Loucy (cell line): ENCODE measurements at regions not wholly inside any gene's neighbourhood (a gene's known extent, or its start where the extent isn't known, plus 50 kb on each side); places are given as distances from the start of the nearest gene placed in this dataset.
"Not testable (repeated sequence)": the region's sequence is repeated elsewhere in the genome, so short reads cannot be mapped to it uniquely, and the experiment has no call there.

ENCODE experiments used
- H2AFZ ChIP-seq: fragments of 200-600 bp; sonication (generic); 2 replicates; pipeline ENCODE4 v1.6.0; 2016; ENCODE audit warnings: antibody characterized with exemption, mild to moderate bottlenecking, low read length, moderate library complexity
- H3F3A ChIP-seq: fragments of 200-600 bp; 2 replicates; pipeline ENCODE4 v1.6.0; 2016; ENCODE audit warnings: antibody characterized with exemption, low read depth, mild to moderate bottlenecking
- H3K27me3 ChIP-seq: fragments of 200-600 bp; sonication (generic); 2 replicates; pipeline ENCODE4 v1.6.1; 2014; ENCODE audit warnings: low read length, mild to moderate bottlenecking; ENCODE audit not compliant: insufficient read depth, poor library complexity, severe bottlenecking
- H3K36me3 ChIP-seq: fragments of 200-600 bp; sonication (generic); 2 replicates; pipeline ENCODE4 v1.6.1; 2016; ENCODE audit warnings: low read length; ENCODE audit not compliant: insufficient read depth
- H3K4me1 ChIP-seq: fragments of 200-600 bp; sonication (generic); 2 replicates; pipeline ENCODE4 v1.5.1; 2014; ENCODE audit warnings: low read length, mild to moderate bottlenecking; ENCODE audit not compliant: insufficient read depth, poor library complexity, severe bottlenecking
- H3K4me2 ChIP-seq: fragments of 200-600 bp; sonication (generic); 2 replicates; pipeline ENCODE4 v1.6.0; 2014; ENCODE audit warnings: antibody characterized with exemption, low read length, low read depth, mild to moderate bottlenecking; ENCODE audit not compliant: poor library complexity, severe bottlenecking
- H3K4me3 ChIP-seq: fragments of 200-600 bp; sonication (generic); 2 replicates; pipeline ENCODE4 v1.5.1; 2014; ENCODE audit warnings: low read length, mild to moderate bottlenecking, mixed read lengths; ENCODE audit not compliant: poor library complexity, severe bottlenecking
- H3K79me2 ChIP-seq: fragments of 200-600 bp; sonication (generic); 2 replicates; pipeline ENCODE4 v1.6.1; 2014; ENCODE audit warnings: low read length; ENCODE audit not compliant: insufficient read depth
- H3K9ac ChIP-seq: fragments of 200-600 bp; sonication (generic); 2 replicates; pipeline ENCODE4 v1.6.0; 2014; ENCODE audit warnings: mild to moderate bottlenecking, low read depth, low read length, moderate library complexity; ENCODE audit not compliant: poor library complexity, severe bottlenecking
- H3K9me2 ChIP-seq: fragments of 200-600 bp; sonication (generic); replicated peaks from 2 replicates; pipeline ENCODE4 v1.6.1; 2016; ENCODE audit warnings: low read depth, low read length, mixed read lengths
- H3K9me3 ChIP-seq: fragments of 200-600 bp; sonication (generic); 2 replicates; pipeline ENCODE4 v1.6.1; 2014; ENCODE audit warnings: mild to moderate bottlenecking, antibody characterized with exemption, low read length, low read depth; ENCODE audit not compliant: insufficient read depth
- H4K20me1 ChIP-seq: fragments of 200-600 bp; sonication (generic); 2 replicates; pipeline ENCODE4 v1.6.0; 2014; ENCODE audit warnings: antibody characterized with exemption, low read length, mild to moderate bottlenecking; ENCODE audit not compliant: insufficient read depth, poor library complexity, severe bottlenecking
- EZH2phosphoT487 ChIP-seq: fragments of 200-600 bp; IDR thresholded peaks from 2 replicates; pipeline ENCODE4 v1.6.1; 2018; ENCODE audit warnings: antibody characterized with exemption, mild to moderate bottlenecking, moderate library complexity, borderline replicate concordance
- TF ChIP-seq, protein P1 (sequence below): fragments of 200-600 bp; sonication (generic); conservative IDR thresholded peaks from 2 replicates; pipeline ENCODE4 v1.5.1; 2014; ENCODE audit warnings: mild to moderate bottlenecking, antibody characterized with exemption, low read length

DNA sequence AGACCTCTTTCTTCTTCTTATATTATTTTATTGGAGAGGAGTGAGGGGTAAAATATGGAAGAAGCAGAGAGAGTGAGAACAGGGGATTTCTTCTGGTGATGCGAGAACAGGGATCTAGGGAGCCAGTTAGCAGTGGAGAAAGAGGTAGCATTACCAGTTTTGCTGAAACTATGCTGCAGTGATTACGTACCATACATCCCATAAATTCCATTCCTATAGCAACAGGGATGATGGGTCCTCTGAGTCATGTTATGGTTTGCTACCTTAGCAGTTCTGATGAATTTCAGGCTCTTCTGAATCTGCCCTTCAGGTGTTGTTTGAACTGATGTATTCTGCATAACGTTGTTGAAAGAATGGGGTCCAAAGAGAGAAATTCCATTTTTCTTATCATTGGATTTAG lies 625.4 kb upstream of the LRFN5 start:
- H3K4me3 ChIP-seq = no peak overlapping the region
- H3K9ac ChIP-seq = no peak overlapping the region
- H3K79me2 ChIP-seq = no peaks in the 10 kb centered on the region
- no peak overlapping the region for H3K4me2 ChIP-seq
- H3K4me1 ChIP-seq = no peaks in the 10 kb centered on the region
- TF ChIP-seq EZH2phosphoT487 = no peak
- TF ChIP-seq, protein P1, sequence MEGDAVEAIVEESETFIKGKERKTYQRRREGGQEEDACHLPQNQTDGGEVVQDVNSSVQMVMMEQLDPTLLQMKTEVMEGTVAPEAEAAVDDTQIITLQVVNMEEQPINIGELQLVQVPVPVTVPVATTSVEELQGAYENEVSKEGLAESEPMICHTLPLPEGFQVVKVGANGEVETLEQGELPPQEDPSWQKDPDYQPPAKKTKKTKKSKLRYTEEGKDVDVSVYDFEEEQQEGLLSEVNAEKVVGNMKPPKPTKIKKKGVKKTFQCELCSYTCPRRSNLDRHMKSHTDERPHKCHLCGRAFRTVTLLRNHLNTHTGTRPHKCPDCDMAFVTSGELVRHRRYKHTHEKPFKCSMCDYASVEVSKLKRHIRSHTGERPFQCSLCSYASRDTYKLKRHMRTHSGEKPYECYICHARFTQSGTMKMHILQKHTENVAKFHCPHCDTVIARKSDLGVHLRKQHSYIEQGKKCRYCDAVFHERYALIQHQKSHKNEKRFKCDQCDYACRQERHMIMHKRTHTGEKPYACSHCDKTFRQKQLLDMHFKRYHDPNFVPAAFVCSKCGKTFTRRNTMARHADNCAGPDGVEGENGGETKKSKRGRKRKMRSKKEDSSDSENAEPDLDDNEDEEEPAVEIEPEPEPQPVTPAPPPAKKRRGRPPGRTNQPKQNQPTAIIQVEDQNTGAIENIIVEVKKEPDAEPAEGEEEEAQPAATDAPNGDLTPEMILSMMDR = no peak
- H3F3A ChIP-seq = no peaks in the 10 kb centered on the region
- H3K36me3 ChIP-seq = no peaks in the 10 kb centered on the region
- H3K27me3 ChIP-seq = no peaks in the 10 kb centered on the region
- H3K9me2 ChIP-seq = no peaks in the 10 kb centered on the region
- no peak overlapping the region for H2AFZ ChIP-seq
- no peaks in the 10 kb centered on the region for H3K9me3 ChIP-seq
- H4K20me1 ChIP-seq = no peaks in the 10 kb centered on the region

DNA sequence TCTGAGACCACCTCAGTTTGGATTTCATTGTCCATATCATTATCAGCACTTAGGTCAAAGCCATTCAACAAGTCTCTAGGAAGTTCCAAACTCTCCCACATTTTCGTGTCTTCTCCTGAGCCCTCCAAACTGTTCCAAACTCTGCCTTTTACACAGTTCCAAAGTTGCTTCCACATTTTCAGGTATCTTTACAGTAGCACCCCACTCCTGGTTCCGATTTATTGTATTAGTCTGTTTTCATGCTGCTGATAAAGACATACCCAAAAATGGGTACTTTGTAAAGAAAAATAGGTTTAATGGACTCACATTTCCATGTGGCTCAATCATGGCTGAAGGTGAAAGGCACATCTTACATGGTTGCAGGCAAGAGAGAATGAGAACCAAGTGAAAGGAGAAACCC lies 646.4 kb upstream of the LRFN5 start:
- H3K27me3 ChIP-seq = not testable (repeated sequence)

DNA sequence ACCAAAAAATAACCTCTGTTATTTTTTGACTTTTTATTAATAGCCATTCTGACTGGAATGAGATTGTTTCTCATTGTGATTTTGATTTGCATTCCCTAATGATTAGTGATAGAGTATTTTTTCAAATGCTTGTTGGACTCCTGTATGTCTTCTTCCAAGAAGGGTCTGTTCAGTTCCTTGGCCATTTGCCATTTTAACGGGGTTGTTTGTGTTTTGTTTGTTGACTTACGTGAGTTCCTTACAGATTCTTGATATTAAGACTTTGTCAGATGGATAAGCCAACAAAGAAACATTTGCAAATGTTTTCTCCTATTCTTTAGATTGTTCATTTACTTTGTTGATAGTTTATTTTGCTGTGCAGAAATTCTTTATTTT lies 651.6 kb upstream of the LRFN5 start:
- Histone ChIP-seq H3K27me3 (no peaks in the 10 kb centered on the region), H3F3A (no peaks in the 10 kb centered on the region), H3K79me2 (no peaks in the 10 kb centered on the region), H3K9ac (no peak overlapping the region), H3K9me3 (no peaks in the 10 kb centered on the region), H3K4me3 (no peak overlapping the region), H2AFZ (no peak overlapping the region), H3K4me1 (no peaks in the 10 kb centered on the region), H3K36me3 (no peaks in the 10 kb centered on the region), H3K9me2 (no peaks in the 10 kb centered on the region), H3K4me2 (no peak overlapping the region), H4K20me1 (no peaks in the 10 kb centered on the region)
- TF ChIP-seq, protein P1 = no peak
- no peak for TF ChIP-seq EZH2phosphoT487

More for the DNA sequence above, 646.4 kb upstream of the LRFN5 start:
- H3K9me3 ChIP-seq, H3K79me2 ChIP-seq, H3K4me2 ChIP-seq, H2AFZ ChIP-seq, H3K9ac ChIP-seq, H3K36me3 ChIP-seq, H4K20me1 ChIP-seq, H3F3A ChIP-seq, H3K4me1 ChIP-seq, H3K9me2 ChIP-seq, H3K4me3 ChIP-seq: not testable (repeated sequence)

DNA sequence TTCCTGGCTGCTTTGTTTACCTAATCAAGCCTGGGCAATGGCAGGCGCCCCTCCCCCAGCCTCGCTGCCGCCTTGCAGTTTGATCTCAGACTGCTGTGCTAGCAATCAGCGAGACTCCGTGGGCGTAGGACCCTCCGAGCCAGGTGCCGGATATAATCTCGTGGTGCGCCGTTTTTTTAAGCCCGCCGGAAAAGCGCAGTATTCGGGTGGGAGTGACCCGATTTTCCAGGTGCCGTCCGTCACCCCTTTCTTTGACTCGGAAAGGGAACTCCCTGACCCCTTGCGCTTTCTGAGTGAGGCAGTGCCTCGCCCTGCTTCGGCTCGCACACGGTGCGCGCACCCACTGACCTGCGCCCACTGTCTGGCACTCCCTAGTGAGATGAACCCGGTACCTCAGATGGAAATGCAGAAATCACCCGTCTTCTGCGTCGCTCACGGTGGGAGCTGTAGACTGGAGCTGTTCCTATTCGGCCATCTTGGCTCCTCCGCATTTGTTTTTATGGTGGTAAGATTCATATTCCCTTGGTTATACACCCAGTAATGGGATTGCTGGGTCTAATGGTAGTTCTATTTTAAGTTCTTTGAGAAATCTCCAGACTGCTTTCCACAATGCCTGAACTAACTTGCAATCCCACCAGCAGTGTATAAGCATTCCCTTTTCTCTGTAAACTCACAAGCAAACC lies 652.1 kb upstream of the LRFN5 start:
- not testable (repeated sequence) for H3K36me3 ChIP-seq, H3K27me3 ChIP-seq, H3K9ac ChIP-seq, H3K9me2 ChIP-seq, H3F3A ChIP-seq, H3K4me2 ChIP-seq, H3K79me2 ChIP-seq, H3K9me3 ChIP-seq, H2AFZ ChIP-seq, H4K20me1 ChIP-seq, H3K4me1 ChIP-seq, H3K4me3 ChIP-seq
